Ovary (tissue), 3 donors: ENCODE measurements at regions not wholly inside any gene's neighbourhood (a gene's known extent, or its start where the extent isn't known, plus 50 kb on each side); places are given as distances from the start of the nearest gene placed in this dataset.

ENCODE experiments used
- EP300 ChIP-seq: sonication (generic); formaldehyde crosslinking; IDR thresholded peaks from one replicate; pipeline ENCODE4 v1.6.1; 2017; ENCODE audit warnings: antibody characterized with exemption
- POLR2A ChIP-seq: fragments of 450-650 bp; IDR thresholded peaks from one replicate; pipeline ENCODE4 v1.6.1; 2017; ENCODE audit warnings: antibody characterized with exemption, mild to moderate bottlenecking, moderate library complexity
- TF ChIP-seq, protein P1 (sequence below), 3 donors: fragments of 450-650 bp in 2 of 3; fragments of 200-600 bp in 1 of 3; IDR thresholded peaks; one replicate each; pipeline versions ENCODE4 v1.5.1 to v1.8.0; 2016 to 2022; ENCODE audit warnings: antibody characterized with exemption in 3 of 3, mild to moderate bottlenecking in 1 of 3
- donor health status: DM: no; HTN: no; CAD: no.

DNA sequence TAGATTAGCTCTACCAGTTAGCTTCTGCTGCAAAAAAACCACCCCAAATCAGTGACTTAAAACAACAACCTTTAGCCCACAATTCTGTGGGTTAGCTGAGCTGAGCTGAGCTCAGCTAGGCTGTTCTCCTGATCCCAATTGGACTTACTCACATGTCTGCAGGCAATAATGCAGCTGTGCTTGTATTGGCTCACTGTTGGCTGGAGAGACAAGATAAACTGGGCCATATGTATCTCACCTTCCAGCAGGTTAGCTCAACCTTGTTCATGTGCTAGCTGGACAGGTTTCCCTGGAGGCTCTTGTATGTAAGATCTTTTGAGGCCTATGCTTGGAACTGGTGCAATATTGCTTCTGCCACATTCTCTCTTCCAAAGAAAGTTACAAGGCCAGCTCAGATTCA, 261.5 kb upstream of the ADGRL3 start:
- TF ChIP-seq, protein P1, sequence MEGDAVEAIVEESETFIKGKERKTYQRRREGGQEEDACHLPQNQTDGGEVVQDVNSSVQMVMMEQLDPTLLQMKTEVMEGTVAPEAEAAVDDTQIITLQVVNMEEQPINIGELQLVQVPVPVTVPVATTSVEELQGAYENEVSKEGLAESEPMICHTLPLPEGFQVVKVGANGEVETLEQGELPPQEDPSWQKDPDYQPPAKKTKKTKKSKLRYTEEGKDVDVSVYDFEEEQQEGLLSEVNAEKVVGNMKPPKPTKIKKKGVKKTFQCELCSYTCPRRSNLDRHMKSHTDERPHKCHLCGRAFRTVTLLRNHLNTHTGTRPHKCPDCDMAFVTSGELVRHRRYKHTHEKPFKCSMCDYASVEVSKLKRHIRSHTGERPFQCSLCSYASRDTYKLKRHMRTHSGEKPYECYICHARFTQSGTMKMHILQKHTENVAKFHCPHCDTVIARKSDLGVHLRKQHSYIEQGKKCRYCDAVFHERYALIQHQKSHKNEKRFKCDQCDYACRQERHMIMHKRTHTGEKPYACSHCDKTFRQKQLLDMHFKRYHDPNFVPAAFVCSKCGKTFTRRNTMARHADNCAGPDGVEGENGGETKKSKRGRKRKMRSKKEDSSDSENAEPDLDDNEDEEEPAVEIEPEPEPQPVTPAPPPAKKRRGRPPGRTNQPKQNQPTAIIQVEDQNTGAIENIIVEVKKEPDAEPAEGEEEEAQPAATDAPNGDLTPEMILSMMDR (IDR thresholded peaks at IDR 0.05), result no peak
- TF ChIP-seq POLR2A (no peak), EP300 (no peak)
